K562 (cell line): ENCODE measurements at regions not wholly inside any gene's neighbourhood (a gene's known extent, or its start where the extent isn't known, plus 50 kb on each side); places are given as distances from the start of the nearest gene placed in this dataset.

Experiments
- CLOCK ChIP-seq: fragments of 250-450 bp; sonication (Bioruptor Pico); IDR thresholded peaks from 2 replicates; pipeline ENCODE4 v1.4.0; 2020; ENCODE audit warnings: mild to moderate bottlenecking, moderate library complexity, borderline replicate concordance
- GABPB1 ChIP-seq: sonication (generic); formaldehyde crosslinking; IDR thresholded peaks from 2 replicates; pipeline ENCODE4 v1.8.0; 2022; ENCODE audit warnings: mild to moderate bottlenecking, missing genetic modification reagents
- ILK ChIP-seq: fragments of 450-650 bp; IDR thresholded peaks from 2 replicates; pipeline ENCODE4 v1.6.1; 2016; ENCODE audit warnings: missing genetic modification characterization, low read depth, mild to moderate bottlenecking, missing compliant biosample characterization, moderate library complexity, borderline replicate concordance
- XRCC3 ChIP-seq: fragments of 450-650 bp; IDR thresholded peaks from 2 replicates; pipeline ENCODE4 v1.6.1; 2017; ENCODE audit warnings: mild to moderate bottlenecking, moderate library complexity
- ZNF512 ChIP-seq: IDR thresholded peaks from 2 replicates; pipeline ENCODE4 v1.6.1; 2016; ENCODE audit warnings: missing genetic modification characterization, missing compliant biosample characterization
- ZNF583 ChIP-seq: fragments of 250-450 bp; sonication (Bioruptor Pico); IDR thresholded peaks from 2 replicates; pipeline ENCODE4 v1.4.0; 2020

- no peak for TF ChIP-seq ZNF512 (tag)
- TF ChIP-seq ILK (tag), result no peak
- TF ChIP-seq XRCC3, result no peak
- no peak for TF ChIP-seq CLOCK
- no peak for TF ChIP-seq ZNF583 (CRISPR knock-in tag)
- TF ChIP-seq GABPB1, result no peak
These were observed 150.2 kb downstream of the ABCA8 start (continued) for GRCh38 chr17:68804777-68805520.
